Right atrium auricular region (tissue), 2 donors: ENCODE measurements at regions not wholly inside any gene's neighbourhood (a gene's known extent, or its start where the extent isn't known, plus 50 kb on each side); places are given as distances from the start of the nearest gene placed in this dataset.

Experiments
- DNase-seq: peaks from one replicate; pipeline ENCODE4 v3.0.0-alpha.2; 2019; ENCODE audit warnings: low spot score
- H3K27ac ChIP-seq, 2 donors: fragments of 200-600 bp; sonication (generic); 1 replicate in 1 of 2; 2 replicates in 1 of 2; pipeline ENCODE4 v1.5.1; 2016 to 2019
- H3K27me3 ChIP-seq, 2 donors: fragments of 200-600 bp; sonication (generic); one replicate each; pipeline versions ENCODE4 v1.5.1 to v1.6.0; 2017 to 2019
- H3K36me3 ChIP-seq: fragments of 200-600 bp; sonication (generic); one replicate; pipeline ENCODE4 v1.5.1; 2016
- H3K4me1 ChIP-seq, 2 donors: fragments of 200-600 bp; sonication (generic); one replicate each; pipeline versions ENCODE4 v1.5.1 to v1.6.0; 2017 to 2019
- H3K4me3 ChIP-seq, 2 donors: fragments of 200-600 bp; sonication (generic); 1 replicate in 1 of 2; 2 replicates in 1 of 2; pipeline ENCODE4 v1.5.1; 2017 to 2019; ENCODE audit warnings: mild to moderate bottlenecking in 1 of 2, moderate library complexity in 1 of 2
- H3K9me3 ChIP-seq, 2 donors: fragments of 200-600 bp; sonication (generic); one replicate each; pipeline ENCODE4 v1.5.1; 2019
- CTCF ChIP-seq, 2 donors: fragments of 200-600 bp; sonication (generic); IDR thresholded peaks; one replicate each; pipeline ENCODE4 v1.5.1; 2019; ENCODE audit warnings: antibody characterized with exemption in 2 of 2

DNA sequence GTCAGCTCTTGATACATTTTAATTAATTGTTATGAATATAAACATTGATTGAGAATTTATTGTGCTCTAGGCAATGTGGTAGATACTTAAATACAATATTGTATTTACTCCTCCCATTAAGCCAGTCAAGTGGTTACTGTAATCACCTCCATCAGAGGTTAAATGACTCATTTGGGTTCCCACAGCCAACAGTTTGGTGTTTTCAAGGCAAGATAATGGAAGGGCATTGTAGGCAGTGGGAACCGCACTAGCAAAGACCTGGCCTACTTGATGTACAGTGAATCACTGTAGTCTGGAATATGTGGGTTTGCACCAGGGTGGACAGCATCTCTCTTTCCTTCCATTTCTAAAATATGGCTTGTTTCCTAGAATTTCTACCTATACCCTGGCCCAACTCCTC is 127.4 kb downstream of the EDEM1 start:
- Histone ChIP-seq H3K4me1 (no peaks in the 10 kb centered on the region), H3K9me3 (no peaks in the 10 kb centered on the region), H3K36me3 (no peaks in the 10 kb centered on the region), H3K27ac (no peak overlapping the region), H3K4me3 (no peak overlapping the region), H3K27me3 (no peaks in the 10 kb centered on the region)
- no peak for DNase-seq
- no peak for TF ChIP-seq CTCF (IDR thresholded peaks at IDR 0.05)

DNA sequence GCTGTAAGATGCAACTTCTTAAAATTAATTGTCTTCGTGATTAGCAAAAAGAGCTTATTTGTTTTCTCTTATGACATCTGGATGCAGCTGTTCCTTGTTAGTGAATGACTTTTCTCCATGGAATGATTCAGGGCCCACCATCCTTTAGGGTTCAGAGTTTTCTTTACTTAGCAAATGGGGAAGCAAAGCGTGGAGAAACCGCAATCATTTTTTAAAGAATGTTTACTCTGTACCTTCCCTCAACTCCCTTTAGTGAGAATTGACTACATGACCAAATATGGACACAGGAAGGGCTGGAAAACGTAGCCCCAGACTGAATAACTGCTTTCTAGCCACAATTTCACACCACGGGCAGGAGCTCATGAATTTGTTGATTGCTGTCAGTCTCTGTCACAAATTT is 130.1 kb downstream of the EDEM1 start:
- no peak for TF ChIP-seq CTCF (IDR thresholded peaks at IDR 0.05)

GRCh38 chr3:5319454-5319853 is 131.9 kb downstream of the EDEM1 start:
- Histone ChIP-seq H3K27me3 (no peaks in the 10 kb centered on the region), H3K4me1 (no peaks in the 10 kb centered on the region), H3K27ac (no peak overlapping the region), H3K4me3 (no peak overlapping the region), H3K9me3 (no peaks in the 10 kb centered on the region), H3K36me3 (no peaks in the 10 kb centered on the region)
- TF ChIP-seq CTCF (IDR thresholded peaks at IDR 0.05): no peak
- DNase-seq: no peak

More for the DNA sequence above, 130.1 kb downstream of the EDEM1 start:
- Histone ChIP-seq H3K27me3 (no peaks in the 10 kb centered on the region), H3K27ac (no peak overlapping the region), H3K36me3 (no peaks in the 10 kb centered on the region), H3K4me3 (no peak overlapping the region), H3K9me3 (no peaks in the 10 kb centered on the region), H3K4me1 (no peaks in the 10 kb centered on the region)
- no peak for DNase-seq

GRCh38 chr3:5321666-5322340 is 134.3 kb downstream of the EDEM1 start:
- TF ChIP-seq CTCF (IDR thresholded peaks at IDR 0.05): no peak
- Histone ChIP-seq H3K27ac (no peak overlapping the region), H3K9me3 (no peaks in the 10 kb centered on the region)

GRCh38 chr3:5324780-5325179 is 137.3 kb downstream of the EDEM1 start:
- DNase-seq: no peak
- no peak overlapping the region for H3K27ac ChIP-seq
- no peaks in the 10 kb centered on the region for H3K9me3 ChIP-seq
- no peaks in the 10 kb centered on the region for H3K4me1 ChIP-seq
- H3K27me3 ChIP-seq: no peaks in the 10 kb centered on the region
- H3K36me3 ChIP-seq: no peaks in the 10 kb centered on the region
- no peak overlapping the region for H3K4me3 ChIP-seq
- no peak for TF ChIP-seq CTCF (IDR thresholded peaks at IDR 0.05)

More at GRCh38 chr3:5321666-5322340, 134.3 kb downstream of the EDEM1 start:
- Histone ChIP-seq H3K36me3 (no peaks in the 10 kb centered on the region), H3K4me3 (no peak overlapping the region), H3K4me1 (no peaks in the 10 kb centered on the region), H3K27me3 (no peaks in the 10 kb centered on the region)
- DNase-seq: no peak
